Gastroesophageal sphincter (tissue), 3 donors: ENCODE measurements at regions not wholly inside any gene's neighbourhood (a gene's known extent, or its start where the extent isn't known, plus 50 kb on each side); places are given as distances from the start of the nearest gene placed in this dataset.

ENCODE experiments used
- CTCF ChIP-seq, 4 experiments: fragments of 200-600 bp in 2 of 4; fragments of 450-650 bp in 2 of 4; sonication (generic) in 1 of 4; IDR thresholded peaks; one replicate each; pipeline ENCODE4 v1.5.1; 2017 to 2019; ENCODE audit warnings: antibody characterized with exemption in 4 of 4, mild to moderate bottlenecking in 2 of 4, moderate library complexity in 2 of 4
- EP300 ChIP-seq: sonication (generic); formaldehyde crosslinking; IDR thresholded peaks from one replicate; pipeline ENCODE4 v1.6.1; 2017; ENCODE audit warnings: antibody characterized with exemption, mild to moderate bottlenecking
- POLR2A ChIP-seq, 2 donors: fragments of 450-650 bp; IDR thresholded peaks; one replicate each; pipeline ENCODE4 v1.6.1; 2017; ENCODE audit warnings: antibody characterized with exemption in 2 of 2, mild to moderate bottlenecking in 2 of 2, moderate library complexity in 1 of 2
- POLR2AphosphoS5 ChIP-seq: sonication (generic); formaldehyde crosslinking; IDR thresholded peaks from one replicate; pipeline ENCODE4 v1.6.1; 2017; ENCODE audit warnings: antibody characterized with exemption

- TF ChIP-seq POLR2A (IDR thresholded peaks at IDR 0.05) (no peak), CTCF (IDR thresholded peaks at IDR 0.05) (no peak), POLR2AphosphoS5 (no peak), EP300 (no peak)
These were observed 213.3 kb upstream of the TUSC1 start for GRCh38 chr9:25891527-25891926.
